ENCODE measurements at regions not wholly inside any gene's neighbourhood (a gene's known extent, or its start where the extent isn't known, plus 50 kb on each side); places are given as distances from the start of the nearest gene placed in this dataset.
"Not testable (repeated sequence)": the region's sequence is repeated elsewhere in the genome, so short reads cannot be mapped to it uniquely, and the experiment has no call there.

DNA sequence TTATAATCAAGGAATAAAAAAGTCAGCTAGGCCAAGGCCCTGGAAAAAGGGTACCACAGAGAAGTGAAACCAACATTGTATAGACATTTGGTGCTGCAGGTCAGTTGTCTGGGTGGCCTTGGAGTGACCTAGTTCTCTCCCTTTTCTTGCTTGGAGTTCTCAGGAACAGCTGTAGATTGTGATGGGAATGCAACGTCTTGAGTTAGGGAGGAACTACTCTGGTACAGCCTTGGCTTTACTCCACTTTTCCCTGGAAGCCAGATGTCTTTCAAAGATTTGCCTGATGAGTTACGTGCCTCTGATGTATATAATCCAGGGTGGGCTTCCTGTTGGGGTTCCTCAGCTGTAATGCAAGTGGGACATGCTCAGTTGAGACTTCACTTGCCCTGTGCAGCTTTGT is 694.7 kb downstream of the HTR1B start:
- DNase-seq, result no peak

DNA sequence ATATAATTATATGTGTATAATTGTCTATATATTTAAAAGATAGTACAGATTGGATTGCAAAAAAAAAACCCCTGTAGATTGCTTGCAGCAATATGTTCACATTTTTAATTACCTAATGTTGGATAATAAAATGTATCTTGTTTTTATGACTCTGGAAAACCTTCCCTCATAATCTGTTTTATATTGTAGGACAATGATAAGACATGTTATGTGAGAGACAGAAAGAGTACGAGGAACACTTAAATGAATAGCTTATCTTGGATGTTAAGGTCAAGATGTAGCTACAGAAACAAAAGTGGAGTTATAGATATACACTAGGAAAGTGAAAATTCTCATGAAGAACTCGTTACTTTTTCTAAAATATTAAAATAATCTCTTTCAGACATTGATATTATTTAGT is 691.6 kb upstream of the IMPG1 start:
- DNase-seq, result no peak

DNA sequence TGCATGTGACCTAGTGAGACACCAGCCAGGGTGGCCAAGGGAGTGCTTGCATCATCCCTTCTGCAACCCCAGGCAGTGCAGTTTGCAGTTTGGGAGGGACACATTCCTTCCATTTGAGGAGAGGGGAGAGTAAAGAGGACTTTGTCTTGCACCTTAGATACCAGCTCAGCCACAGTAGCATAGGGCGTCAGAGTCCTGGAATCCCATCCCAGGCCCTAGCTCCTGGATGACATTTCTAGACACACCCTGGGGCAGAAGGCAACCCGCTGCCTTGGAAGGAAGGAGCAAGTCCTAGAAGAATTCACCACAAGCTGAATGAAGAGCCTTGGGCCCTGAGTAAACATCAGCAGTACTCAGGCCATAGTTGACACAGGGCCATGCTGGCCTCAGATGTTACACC is 680.4 kb upstream of the IMPG1 start:
- no peak for DNase-seq

- not testable (repeated sequence) for DNase-seq
These were observed 672.9 kb upstream of the IMPG1 start for GRCh38 chr6:76745388-76745787.

- DNase-seq, result not testable (repeated sequence)
These were observed 671.8 kb upstream of the IMPG1 start for GRCh38 chr6:76744151-76744720.

DNA sequence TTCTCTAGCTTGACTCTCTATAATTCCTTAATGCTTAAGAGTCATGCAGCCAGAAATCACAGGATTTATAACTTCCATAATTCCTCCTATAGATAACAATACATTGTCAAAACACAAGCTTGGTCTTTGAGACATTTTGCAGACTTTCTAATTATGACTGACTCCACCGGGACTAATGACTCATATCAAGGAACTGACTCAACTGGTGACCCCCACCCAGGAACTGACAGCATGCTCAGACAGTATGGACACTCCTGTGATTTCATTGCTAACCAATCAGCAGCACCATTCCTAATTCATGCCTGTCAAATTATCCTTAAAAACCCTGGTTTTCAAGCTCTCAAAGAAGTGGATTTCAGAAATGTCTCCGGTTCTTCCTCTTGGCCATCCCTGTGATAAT is 670.5 kb upstream of the IMPG1 start:
- DNase-seq, result no peak

- no peak for DNase-seq
These were observed 647.0 kb upstream of the IMPG1 start for GRCh38 chr6:76719449-76719848.

DNA sequence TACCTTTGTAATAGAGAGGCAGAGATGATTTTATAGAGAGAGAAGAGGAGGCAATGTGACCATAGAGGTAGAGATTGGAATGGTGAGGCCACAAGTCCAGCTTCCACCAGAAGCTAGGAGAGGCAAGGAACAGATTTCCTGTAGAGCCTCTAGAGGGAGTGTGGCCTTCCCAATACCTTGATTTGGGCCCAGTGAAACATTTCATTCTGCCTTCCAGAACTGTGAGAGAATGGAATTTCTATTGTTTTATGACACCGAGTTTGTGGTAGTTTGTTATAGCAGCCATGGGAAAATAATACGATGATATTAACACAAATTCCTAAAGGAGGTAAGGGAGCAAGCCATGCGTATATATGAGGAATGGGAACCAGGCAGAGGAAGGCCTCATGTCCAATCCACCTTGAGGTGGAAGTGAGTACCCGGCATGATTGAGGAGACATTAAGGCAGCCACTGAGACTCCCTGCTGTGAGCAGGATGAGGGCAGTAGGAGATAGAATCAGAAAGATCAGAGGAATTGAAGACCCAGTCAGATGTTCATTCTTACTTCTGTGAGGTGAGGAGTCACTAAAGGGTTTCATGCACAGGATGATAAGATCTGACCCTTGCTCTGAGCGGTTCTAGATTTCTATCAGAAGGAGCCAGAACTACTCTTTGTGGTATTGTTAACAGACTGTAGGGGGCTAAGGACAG is 636.3 kb upstream of the IMPG1 start:
- no peak for DNase-seq

- DNase-seq, result no peak
These were observed 635.2 kb upstream of the IMPG1 start for GRCh38 chr6:76707630-76708029.

GRCh38 chr6:76706631-76707030 is 634.2 kb upstream of the IMPG1 start:
- no peak for DNase-seq

DNA sequence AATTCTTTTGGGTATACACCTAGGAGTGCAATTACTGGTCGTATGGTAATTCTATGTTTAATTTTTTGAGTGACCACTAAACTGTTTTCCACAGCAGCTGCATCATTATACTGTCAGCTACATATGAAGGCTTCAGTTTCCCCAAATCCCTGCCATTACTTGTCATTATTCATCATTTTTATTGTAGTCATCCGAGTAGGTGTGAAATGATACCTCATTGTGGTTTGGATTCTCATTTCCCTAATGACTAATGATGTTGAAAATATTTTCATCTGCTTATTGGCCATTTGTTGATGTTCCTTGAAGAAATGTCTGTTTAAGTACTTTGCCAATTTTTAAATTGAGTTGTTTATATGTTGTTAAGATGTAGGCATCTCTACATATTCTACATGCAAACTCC is 633.6 kb upstream of the IMPG1 start:
- DNase-seq, result no peak

DNA sequence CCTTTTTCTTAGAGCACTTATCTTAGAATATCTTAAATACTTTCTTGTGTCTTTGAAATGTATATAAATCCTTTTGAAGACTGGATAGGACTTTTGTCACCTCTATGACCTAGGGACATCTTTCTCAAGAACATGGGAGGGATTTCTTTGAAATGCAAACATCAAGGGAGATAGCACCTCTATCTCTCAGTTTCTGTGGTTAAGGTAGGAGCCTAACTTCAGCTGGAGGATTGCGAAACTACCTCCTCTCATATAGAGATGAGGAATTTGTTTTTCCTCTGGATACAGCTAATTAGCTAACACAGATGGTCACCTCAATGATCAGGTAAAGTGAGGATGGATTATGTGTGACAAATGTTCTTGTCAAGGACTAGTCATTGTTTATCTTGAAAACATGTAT is 631.3 kb upstream of the IMPG1 start:
- no peak for DNase-seq

GRCh38 chr6:76703285-76703684 is 630.8 kb upstream of the IMPG1 start:
- no peak for DNase-seq

DNA sequence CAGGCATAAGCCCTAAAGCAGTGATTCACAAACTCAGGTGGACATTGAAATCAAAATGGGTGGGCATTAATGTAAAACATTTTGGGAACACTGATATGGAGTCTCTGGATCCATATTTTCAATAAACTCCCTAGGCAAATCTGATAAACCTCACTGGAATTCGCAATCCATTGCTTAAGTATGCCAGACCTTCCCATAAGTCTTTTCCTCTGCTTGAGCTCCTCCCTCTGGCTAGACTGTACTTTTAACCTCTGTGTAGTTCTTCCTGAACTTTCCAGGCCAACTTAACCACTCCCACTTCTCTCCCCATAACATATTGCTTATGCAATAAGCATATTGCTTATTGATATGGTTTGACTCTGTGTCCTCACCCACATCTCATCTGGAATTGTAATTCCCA is 629.7 kb upstream of the IMPG1 start:
- no peak for DNase-seq

DNA sequence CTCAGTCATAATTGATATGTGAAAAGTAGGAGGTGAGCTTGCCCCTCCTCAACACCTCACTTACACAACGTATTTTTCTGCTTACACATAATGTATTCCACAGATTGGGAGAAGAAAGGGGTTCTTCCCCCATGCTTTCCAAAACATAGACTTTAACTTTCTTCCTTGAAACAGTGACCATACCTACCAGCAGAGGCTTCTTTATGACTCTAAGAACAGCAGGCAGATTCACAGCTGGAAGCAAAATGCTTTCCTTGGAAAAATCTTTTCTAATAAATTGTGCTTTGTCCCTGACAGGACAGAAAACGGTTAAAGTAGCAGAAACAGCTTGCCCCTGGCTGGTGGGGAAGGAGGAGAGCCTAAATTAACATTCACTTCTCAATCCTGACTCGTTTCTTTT is 629.1 kb upstream of the IMPG1 start:
- no peak for DNase-seq

DNA sequence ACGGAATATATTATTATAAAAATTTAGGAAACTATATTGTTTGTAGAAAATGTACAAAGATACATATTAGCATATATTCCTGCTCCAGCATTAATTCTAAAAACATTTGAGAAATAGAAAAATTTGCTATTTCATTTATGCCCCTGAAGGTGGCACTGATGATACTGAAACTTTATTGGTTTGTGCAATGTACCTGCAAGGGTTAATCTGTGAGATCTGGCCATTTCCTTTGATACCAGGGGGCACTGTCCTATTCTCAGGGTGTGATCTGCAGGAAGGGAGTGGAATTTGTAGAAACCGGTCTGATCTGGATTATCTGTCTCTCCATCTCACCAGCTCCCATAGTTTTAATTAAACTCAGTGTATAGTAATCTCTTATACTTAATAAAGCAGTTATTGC is 625.1 kb upstream of the IMPG1 start:
- DNase-seq, result no peak

- no peak for DNase-seq
These were observed 622.3 kb upstream of the IMPG1 start for GRCh38 chr6:76694795-76695194.

- DNase-seq, result no peak
These were observed 612.4 kb upstream of the IMPG1 start for GRCh38 chr6:76684875-76685274.

DNA sequence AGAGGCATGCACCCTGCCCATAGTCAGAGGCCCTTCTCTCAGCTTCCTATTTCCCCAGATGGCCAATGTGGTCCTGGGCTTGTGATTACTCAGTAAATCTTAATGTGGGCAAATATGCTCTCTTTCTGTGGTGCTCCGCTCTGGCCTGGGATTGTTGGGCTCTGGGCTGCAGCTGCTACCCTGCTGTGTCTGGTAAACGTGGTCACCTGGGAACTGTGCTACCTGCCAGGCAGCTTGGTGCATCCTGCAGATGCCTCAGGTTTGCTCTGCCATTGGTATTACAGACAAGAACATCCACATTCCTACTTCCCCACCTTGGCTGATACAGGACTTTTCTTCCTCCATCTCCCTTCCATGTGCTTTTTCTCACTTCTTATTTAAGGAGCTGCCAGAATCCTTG is 611.5 kb upstream of the IMPG1 start:
- no peak for DNase-seq

DNA sequence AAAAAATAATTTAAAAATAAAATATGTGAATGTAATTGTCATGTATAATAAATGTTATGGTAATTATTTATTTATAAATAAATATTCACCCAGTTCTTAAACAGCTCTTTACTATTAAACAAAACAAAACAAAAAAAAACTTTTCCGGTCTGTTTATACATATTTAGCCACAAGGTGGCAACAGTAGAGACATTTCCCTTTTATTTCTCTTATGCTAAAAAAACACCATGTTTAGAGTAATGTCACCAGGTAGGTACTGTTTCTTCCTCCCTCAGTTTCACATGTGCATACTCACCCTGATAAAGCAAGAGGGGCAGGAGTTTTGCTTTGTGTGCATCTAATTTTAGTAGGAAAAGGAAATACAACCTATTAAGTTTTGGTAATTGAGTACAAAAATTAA is 610.4 kb upstream of the IMPG1 start:
- DNase-seq, result no peak

GRCh38 chr6:76681781-76682180 is 609.3 kb upstream of the IMPG1 start:
- DNase-seq, result no peak

DNA sequence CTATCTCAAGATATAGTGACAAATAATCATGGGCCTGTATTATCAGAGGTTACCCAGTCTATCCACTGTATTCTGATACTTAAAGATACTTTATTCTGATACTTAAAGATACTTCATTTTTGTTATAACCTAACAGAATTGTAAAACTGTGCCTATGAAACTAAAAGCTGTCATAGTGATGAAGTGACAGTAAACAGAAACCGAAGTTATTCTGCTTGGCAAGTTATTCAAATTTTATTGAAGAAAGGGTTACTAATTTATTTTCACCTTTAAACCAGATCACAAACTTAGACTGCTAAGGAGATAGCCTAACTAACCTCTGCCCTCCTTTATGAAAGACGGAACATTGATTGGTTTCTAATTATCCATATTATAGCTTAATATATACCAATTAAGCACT is 604.6 kb upstream of the IMPG1 start:
- no peak for DNase-seq

GRCh38 chr6:76671751-76672150 is 599.3 kb upstream of the IMPG1 start:
- DNase-seq, result no peak

DNA sequence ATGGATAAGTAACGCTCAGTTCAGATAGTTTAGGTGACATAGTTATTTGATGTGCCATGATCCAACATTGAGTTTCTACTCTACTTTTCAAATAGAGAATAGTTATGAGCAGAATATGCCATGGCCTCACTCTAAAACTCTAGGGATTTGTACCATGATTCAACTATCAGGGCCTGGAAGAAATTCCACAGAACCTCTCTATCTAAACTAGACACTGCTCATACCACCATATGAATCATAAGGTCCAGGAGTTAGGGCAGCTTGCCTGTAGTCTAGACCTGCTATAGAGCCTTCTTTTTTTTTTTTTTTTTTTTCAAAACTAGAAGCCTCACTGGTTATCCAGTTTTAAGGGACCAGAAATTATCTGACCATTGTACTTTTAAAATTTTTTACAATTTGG is 571.8 kb upstream of the IMPG1 start:
- DNase-seq, result no peak

- DNase-seq, result no peak
These were observed 567.5 kb upstream of the IMPG1 start for GRCh38 chr6:76639941-76640340.
